OCI-LY3 (cell line): ENCODE measurements at regions not wholly inside any gene's neighbourhood (a gene's known extent, or its start where the extent isn't known, plus 50 kb on each side); places are given as distances from the start of the nearest gene placed in this dataset.

Experiments used
- EZH2phosphoT487 ChIP-seq: fragments of 200-600 bp; shearing (Covaris generic); IDR thresholded peaks from 2 replicates; pipeline ENCODE4 v1.6.1; 2018; ENCODE audit warnings: antibody characterized with exemption, mixed run types, low read depth
- TF ChIP-seq, protein P1 (sequence below): fragments of 200-600, 300-600 bp; sonication (generic); IDR thresholded peaks from 2 replicates; pipeline ENCODE4 v1.5.1; 2014; ENCODE audit warnings: antibody characterized with exemption, low read length, low read depth

DNA sequence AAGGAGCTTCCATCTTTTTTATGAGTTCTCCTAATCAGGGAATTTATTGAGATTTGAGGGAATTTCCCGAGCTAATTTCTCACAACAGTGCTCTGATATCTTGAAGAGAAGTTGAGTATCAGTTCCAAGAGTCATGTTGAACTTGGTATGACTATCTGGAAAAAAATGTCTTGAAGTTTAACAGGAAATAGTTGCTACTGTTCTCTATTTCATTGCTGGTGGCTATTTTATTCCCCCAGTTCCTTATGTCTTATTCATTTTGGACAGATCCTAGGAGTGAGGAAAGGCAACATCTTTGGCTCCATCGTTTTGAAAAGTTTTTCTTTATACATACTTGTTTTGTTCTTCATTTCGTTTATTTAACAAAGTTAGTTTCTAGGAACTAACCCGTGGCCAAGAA lies 307.8 kb upstream of the AGTR1 start:
- TF ChIP-seq EZH2phosphoT487, result no peak
- TF ChIP-seq, protein P1, sequence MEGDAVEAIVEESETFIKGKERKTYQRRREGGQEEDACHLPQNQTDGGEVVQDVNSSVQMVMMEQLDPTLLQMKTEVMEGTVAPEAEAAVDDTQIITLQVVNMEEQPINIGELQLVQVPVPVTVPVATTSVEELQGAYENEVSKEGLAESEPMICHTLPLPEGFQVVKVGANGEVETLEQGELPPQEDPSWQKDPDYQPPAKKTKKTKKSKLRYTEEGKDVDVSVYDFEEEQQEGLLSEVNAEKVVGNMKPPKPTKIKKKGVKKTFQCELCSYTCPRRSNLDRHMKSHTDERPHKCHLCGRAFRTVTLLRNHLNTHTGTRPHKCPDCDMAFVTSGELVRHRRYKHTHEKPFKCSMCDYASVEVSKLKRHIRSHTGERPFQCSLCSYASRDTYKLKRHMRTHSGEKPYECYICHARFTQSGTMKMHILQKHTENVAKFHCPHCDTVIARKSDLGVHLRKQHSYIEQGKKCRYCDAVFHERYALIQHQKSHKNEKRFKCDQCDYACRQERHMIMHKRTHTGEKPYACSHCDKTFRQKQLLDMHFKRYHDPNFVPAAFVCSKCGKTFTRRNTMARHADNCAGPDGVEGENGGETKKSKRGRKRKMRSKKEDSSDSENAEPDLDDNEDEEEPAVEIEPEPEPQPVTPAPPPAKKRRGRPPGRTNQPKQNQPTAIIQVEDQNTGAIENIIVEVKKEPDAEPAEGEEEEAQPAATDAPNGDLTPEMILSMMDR, result no peak
